ENCODE measurements at regions not wholly inside any gene's neighbourhood (a gene's known extent, or its start where the extent isn't known, plus 50 kb on each side); places are given as distances from the start of the nearest gene placed in this dataset.

GRCh38 chr1:225713281-225713680 lies 60.4 kb upstream of the ENAH start:
- 93 to 97% methylated on average over 8 of the region's 8 CpGs for WGBS, 2 donors

GRCh38 chr1:225720937-225721336 lies 56.7 kb upstream of the SRP9 start:
- Histone ChIP-seq H3K9me3 (no peaks in the 10 kb centered on the region), H3K4me3 (no peak overlapping the region), H3K4me1 (no peaks in the 10 kb centered on the region), H3K36me3 (replicated peaks in 1 of 2; ENCODE audit: insufficient read depth in 1 of 2, low read depth in 2 of 2) (no peaks in the 10 kb centered on the region), H3K27me3 (no peaks in the 10 kb centered on the region), H3K27ac (no peak overlapping the region)
- WGBS, 2 donors = 83 to 87% methylated on average over 4 of the region's 4 CpGs
- TF ChIP-seq POLR2A (IDR thresholded peaks at IDR 0.05) = no peak
- no peak for TF ChIP-seq CTCF (IDR thresholded peaks at IDR 0.05)
- intact Hi-C loops (cut with DNase I) = no loop called here
- no peak for DNase-seq
- ATAC-seq = no peak

More at GRCh38 chr1:225713281-225713680, 60.4 kb upstream of the ENAH start:
- no peak for TF ChIP-seq POLR2A (IDR thresholded peaks at IDR 0.05)
- no peak for TF ChIP-seq CTCF (IDR thresholded peaks at IDR 0.05)
- Histone ChIP-seq H3K9me3 (no peaks in the 10 kb centered on the region), H3K4me1 (peaks cover 7% of the 10 kb centered on the region), H3K36me3 (replicated peaks in 1 of 2; ENCODE audit: insufficient read depth in 1 of 2, low read depth in 2 of 2) (no peaks in the 10 kb centered on the region), H3K4me3 (no peak overlapping the region), H3K27ac (no peak overlapping the region), H3K27me3 (no peaks in the 10 kb centered on the region)
- intact Hi-C loops (cut with DNase I) = no loop called here
- ATAC-seq (no peak), DNase-seq (no peak)

GRCh38 chr1:225724251-225724650 lies 53.4 kb upstream of the SRP9 start:
- H3K36me3 ChIP-seq (replicated peaks in 1 of 2; ENCODE audit: insufficient read depth in 1 of 2, low read depth in 2 of 2) = no peaks in the 10 kb centered on the region
- ATAC-seq (no peak), DNase-seq (no peak)
- no peaks in the 10 kb centered on the region for H3K27me3 ChIP-seq
- H3K4me3 ChIP-seq = no peak overlapping the region
- WGBS, 2 donors = 77 to 83% methylated on average over 4 of the region's 4 CpGs
- intact Hi-C loops (cut with DNase I) = no loop called here
- TF ChIP-seq CTCF (IDR thresholded peaks at IDR 0.05) (no peak), POLR2A (IDR thresholded peaks at IDR 0.05) (no peak)
- H3K27ac ChIP-seq = no peak overlapping the region
- no peaks in the 10 kb centered on the region for H3K9me3 ChIP-seq
- no peaks in the 10 kb centered on the region for H3K4me1 ChIP-seq

All from body of pancreas (tissue), 4 donors.